Ascending aorta (tissue), 2 donors: ENCODE measurements at regions not wholly inside any gene's neighbourhood (a gene's known extent, or its start where the extent isn't known, plus 50 kb on each side); places are given as distances from the start of the nearest gene placed in this dataset.

Source experiments
- DNase-seq, 2 donors: peaks; one replicate each; pipeline ENCODE4 v3.0.0-alpha.2; 2019; ENCODE audit warnings: low spot score in 2 of 2
- H3K27ac ChIP-seq, 2 donors: fragments of 200-600 bp; sonication (generic); one replicate each; pipeline ENCODE4 v1.5.1; 2016 to 2017; ENCODE audit warnings: mild to moderate bottlenecking in 1 of 2
- H3K27me3 ChIP-seq: fragments of 200-600 bp; sonication (generic); one replicate; pipeline ENCODE4 v1.5.1; 2017
- H3K36me3 ChIP-seq, 2 donors: fragments of 200-600 bp; sonication (generic); one replicate each; pipeline ENCODE4 v1.5.1; 2016
- H3K4me1 ChIP-seq, 2 donors: fragments of 200-600 bp; sonication (generic); one replicate each; pipeline ENCODE4 v1.5.1; 2016 to 2017; ENCODE audit warnings: mild to moderate bottlenecking in 1 of 2
- H3K4me3 ChIP-seq, 2 donors: fragments of 200-600 bp; sonication (generic); one replicate each; pipeline ENCODE4 v1.5.1; 2016 to 2017; ENCODE audit warnings: mild to moderate bottlenecking in 1 of 2
- H3K9me3 ChIP-seq, 2 donors: fragments of 200-600 bp; sonication (generic); one replicate each; pipeline ENCODE4 v1.5.1; 2016
- intact Hi-C: fragments of 100-400 bp; cut with DNase I; formaldehyde crosslinking; loops from one replicate; pipeline ENCODE4 v1.15.1; 2023
- TF ChIP-seq, protein P1 (sequence below), 3 experiments: fragments of 200-600 bp in 2 of 3; fragments of 450-650 bp in 1 of 3; sonication (generic) in 2 of 3; IDR thresholded peaks; one replicate each; pipeline ENCODE4 v1.5.1; 2016 to 2019; ENCODE audit warnings: antibody characterized with exemption in 3 of 3, mild to moderate bottlenecking in 1 of 3, moderate library complexity in 1 of 3

- TF ChIP-seq, protein P1, sequence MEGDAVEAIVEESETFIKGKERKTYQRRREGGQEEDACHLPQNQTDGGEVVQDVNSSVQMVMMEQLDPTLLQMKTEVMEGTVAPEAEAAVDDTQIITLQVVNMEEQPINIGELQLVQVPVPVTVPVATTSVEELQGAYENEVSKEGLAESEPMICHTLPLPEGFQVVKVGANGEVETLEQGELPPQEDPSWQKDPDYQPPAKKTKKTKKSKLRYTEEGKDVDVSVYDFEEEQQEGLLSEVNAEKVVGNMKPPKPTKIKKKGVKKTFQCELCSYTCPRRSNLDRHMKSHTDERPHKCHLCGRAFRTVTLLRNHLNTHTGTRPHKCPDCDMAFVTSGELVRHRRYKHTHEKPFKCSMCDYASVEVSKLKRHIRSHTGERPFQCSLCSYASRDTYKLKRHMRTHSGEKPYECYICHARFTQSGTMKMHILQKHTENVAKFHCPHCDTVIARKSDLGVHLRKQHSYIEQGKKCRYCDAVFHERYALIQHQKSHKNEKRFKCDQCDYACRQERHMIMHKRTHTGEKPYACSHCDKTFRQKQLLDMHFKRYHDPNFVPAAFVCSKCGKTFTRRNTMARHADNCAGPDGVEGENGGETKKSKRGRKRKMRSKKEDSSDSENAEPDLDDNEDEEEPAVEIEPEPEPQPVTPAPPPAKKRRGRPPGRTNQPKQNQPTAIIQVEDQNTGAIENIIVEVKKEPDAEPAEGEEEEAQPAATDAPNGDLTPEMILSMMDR (IDR thresholded peaks at IDR 0.05), result no peak
- H3K27me3 ChIP-seq, result no peaks in the 10 kb centered on the region
- H3K4me1 ChIP-seq, result no peaks in the 10 kb centered on the region
- no peak for DNase-seq
- H3K36me3 ChIP-seq, result no peaks in the 10 kb centered on the region
- intact Hi-C loops, result no loop called here
- no peak overlapping the region for H3K27ac ChIP-seq
- no peak overlapping the region for H3K4me3 ChIP-seq
- no peaks in the 10 kb centered on the region for H3K9me3 ChIP-seq
These were observed 128.4 kb upstream of the BASP1 start for GRCh38 chr5:17089001-17089400.

GRCh38 chr5:17089690-17090089 lies 127.7 kb upstream of the BASP1 start:
- TF ChIP-seq, protein P1 (IDR thresholded peaks at IDR 0.05), result no peak
- Histone ChIP-seq H3K36me3 (no peaks in the 10 kb centered on the region), H3K27ac (no peak overlapping the region), H3K4me1 (no peaks in the 10 kb centered on the region), H3K27me3 (no peaks in the 10 kb centered on the region), H3K9me3 (no peaks in the 10 kb centered on the region), H3K4me3 (no peak overlapping the region)
- no peak for DNase-seq
- intact Hi-C loops, result no loop called here

DNA sequence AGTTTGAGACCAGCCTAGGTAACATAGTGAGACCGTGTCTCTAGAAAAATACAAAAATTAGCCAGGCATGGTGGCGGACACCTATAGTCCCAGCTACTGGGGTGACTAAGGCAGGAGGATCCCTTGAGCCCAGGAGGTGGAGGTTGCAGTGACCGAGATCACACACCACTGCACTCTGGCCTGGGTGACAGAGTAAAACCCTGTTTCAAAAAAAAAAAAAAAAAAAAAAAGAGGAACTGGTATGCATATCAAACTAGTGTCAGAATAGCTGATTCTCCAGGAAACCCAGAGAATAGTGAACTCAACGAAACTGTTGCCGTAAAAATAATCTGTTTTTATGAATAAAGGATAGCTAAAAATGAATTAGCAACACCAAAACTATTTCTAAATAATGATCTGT lies 126.6 kb upstream of the BASP1 start:
- no peaks in the 10 kb centered on the region for H3K9me3 ChIP-seq
- intact Hi-C loops, result no loop called here
- no peak overlapping the region for H3K4me3 ChIP-seq
- H3K27ac ChIP-seq, result no peak overlapping the region
- H3K36me3 ChIP-seq, result no peaks in the 10 kb centered on the region
- TF ChIP-seq, protein P1 (IDR thresholded peaks at IDR 0.05), result no peak
- no peak for DNase-seq
- no peaks in the 10 kb centered on the region for H3K4me1 ChIP-seq
- no peaks in the 10 kb centered on the region for H3K27me3 ChIP-seq

DNA sequence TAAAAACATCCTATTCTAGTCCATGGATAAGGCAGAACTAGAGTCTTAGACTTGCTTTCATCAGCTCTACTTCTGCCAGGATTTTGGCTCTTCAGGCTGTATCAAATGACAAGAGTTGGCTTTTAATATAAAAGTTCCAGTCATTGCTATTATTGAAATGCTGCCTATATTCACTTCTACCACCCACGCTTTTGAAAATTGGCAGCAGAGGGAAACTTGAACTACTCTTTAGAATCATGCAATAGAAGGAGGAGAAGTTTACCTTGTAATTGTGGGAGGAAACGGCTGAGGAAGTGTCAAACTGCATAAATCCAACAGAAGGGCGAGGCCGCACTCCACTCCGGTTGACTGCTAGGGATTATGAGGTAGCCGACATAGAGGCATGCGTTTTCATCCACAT lies 122.6 kb upstream of the BASP1 start:
- Histone ChIP-seq H3K4me3 (no peak overlapping the region), H3K27me3 (no peaks in the 10 kb centered on the region), H3K36me3 (no peaks in the 10 kb centered on the region), H3K27ac (no peak overlapping the region), H3K9me3 (no peaks in the 10 kb centered on the region), H3K4me1 (no peaks in the 10 kb centered on the region)
- no peak for DNase-seq
- intact Hi-C loops, result no loop called here
- TF ChIP-seq, protein P1 (IDR thresholded peaks at IDR 0.05), result no peak

- intact Hi-C loops, result no loop called here
- Histone ChIP-seq H3K4me3 (no peak overlapping the region), H3K27ac (no peak overlapping the region), H3K27me3 (no peaks in the 10 kb centered on the region), H3K9me3 (no peaks in the 10 kb centered on the region), H3K4me1 (no peaks in the 10 kb centered on the region), H3K36me3 (no peaks in the 10 kb centered on the region)
- DNase-seq, result no peak
- TF ChIP-seq, protein P1 (IDR thresholded peaks at IDR 0.05), result no peak
These were observed 120.3 kb upstream of the BASP1 start for GRCh38 chr5:17096952-17097695.

DNA sequence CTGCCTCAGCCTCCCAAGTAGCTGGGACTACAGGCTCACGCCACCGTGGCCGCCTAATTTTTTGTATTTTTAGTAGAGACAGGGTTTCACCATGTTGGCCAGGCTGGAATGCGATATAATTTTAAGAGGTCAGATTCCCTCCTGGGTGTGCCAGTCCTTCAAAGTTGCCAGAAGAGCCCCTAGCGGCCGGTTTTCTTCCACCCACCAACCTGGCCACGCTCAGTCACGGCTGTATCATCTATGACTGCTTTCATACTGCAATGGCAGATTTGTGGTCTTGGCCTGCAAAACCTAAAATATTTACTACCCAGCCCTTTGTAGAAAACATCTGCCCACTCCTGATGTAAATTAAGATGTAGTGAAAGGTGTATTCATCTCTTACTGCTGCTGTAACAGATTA lies 117.5 kb upstream of the BASP1 start:
- TF ChIP-seq, protein P1 (IDR thresholded peaks at IDR 0.05), result no peak
- intact Hi-C loops, result no loop called here
- no peaks in the 10 kb centered on the region for H3K27me3 ChIP-seq
- H3K4me1 ChIP-seq, result no peaks in the 10 kb centered on the region
- DNase-seq, result no peak
- H3K4me3 ChIP-seq, result no peak overlapping the region
- H3K9me3 ChIP-seq, result no peaks in the 10 kb centered on the region
- no peaks in the 10 kb centered on the region for H3K36me3 ChIP-seq
- no peak overlapping the region for H3K27ac ChIP-seq
